ENCODE measurements at regions not wholly inside any gene's neighbourhood (a gene's known extent, or its start where the extent isn't known, plus 50 kb on each side); places are given as distances from the start of the nearest gene placed in this dataset.

GRCh38 chr3:146818301-146818700 is 213.2 kb upstream of the PLSCR5 start (continued):
- TF ChIP-seq, protein P1, sequence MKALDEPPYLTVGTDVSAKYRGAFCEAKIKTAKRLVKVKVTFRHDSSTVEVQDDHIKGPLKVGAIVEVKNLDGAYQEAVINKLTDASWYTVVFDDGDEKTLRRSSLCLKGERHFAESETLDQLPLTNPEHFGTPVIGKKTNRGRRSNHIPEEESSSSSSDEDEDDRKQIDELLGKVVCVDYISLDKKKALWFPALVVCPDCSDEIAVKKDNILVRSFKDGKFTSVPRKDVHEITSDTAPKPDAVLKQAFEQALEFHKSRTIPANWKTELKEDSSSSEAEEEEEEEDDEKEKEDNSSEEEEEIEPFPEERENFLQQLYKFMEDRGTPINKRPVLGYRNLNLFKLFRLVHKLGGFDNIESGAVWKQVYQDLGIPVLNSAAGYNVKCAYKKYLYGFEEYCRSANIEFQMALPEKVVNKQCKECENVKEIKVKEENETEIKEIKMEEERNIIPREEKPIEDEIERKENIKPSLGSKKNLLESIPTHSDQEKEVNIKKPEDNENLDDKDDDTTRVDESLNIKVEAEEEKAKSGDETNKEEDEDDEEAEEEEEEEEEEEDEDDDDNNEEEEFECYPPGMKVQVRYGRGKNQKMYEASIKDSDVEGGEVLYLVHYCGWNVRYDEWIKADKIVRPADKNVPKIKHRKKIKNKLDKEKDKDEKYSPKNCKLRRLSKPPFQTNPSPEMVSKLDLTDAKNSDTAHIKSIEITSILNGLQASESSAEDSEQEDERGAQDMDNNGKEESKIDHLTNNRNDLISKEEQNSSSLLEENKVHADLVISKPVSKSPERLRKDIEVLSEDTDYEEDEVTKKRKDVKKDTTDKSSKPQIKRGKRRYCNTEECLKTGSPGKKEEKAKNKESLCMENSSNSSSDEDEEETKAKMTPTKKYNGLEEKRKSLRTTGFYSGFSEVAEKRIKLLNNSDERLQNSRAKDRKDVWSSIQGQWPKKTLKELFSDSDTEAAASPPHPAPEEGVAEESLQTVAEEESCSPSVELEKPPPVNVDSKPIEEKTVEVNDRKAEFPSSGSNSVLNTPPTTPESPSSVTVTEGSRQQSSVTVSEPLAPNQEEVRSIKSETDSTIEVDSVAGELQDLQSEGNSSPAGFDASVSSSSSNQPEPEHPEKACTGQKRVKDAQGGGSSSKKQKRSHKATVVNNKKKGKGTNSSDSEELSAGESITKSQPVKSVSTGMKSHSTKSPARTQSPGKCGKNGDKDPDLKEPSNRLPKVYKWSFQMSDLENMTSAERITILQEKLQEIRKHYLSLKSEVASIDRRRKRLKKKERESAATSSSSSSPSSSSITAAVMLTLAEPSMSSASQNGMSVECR (CRISPR knock-in tag; IDR thresholded peaks at IDR 0.05; ENCODE audit: borderline replicate concordance): no peak

- ChIA-PET POLR2A (no interaction called here), CTCF (interaction anchor here (0.6 to 2.5 kb wide), 7 partner anchors 16 to 799 kb away, joined by 3 to 10 read pairs (median 3); no protein-coding TSS in a partner anchor)
- H3K4me1 Mint-ChIP-seq: peaks cover 7% of the 10 kb centered on the region; the same call in 1 of the 2 replicates
- H3K36me3 Mint-ChIP-seq: no peaks in the 10 kb centered on the region
- no peak overlapping the region for H3K27ac Mint-ChIP-seq
- TF ChIP-seq GABPB1 (CRISPR knock-in tag; IDR thresholded peaks at IDR 0.05) (no peak), TEAD4 (CRISPR knock-in tag; IDR thresholded peaks at IDR 0.05) (no peak), ATF1 (CRISPR knock-in tag; IDR thresholded peaks at IDR 0.05) (no peak), ZNF121 (CRISPR knock-in tag; IDR thresholded peaks at IDR 0.05) (no peak), ZNF263 (CRISPR knock-in tag; IDR thresholded peaks at IDR 0.05; ENCODE audit: low read depth) (no peak), JAZF1 (CRISPR knock-in tag; IDR thresholded peaks at IDR 0.05) (no peak), JUN (CRISPR knock-in tag; IDR thresholded peaks at IDR 0.05) (no peak), ZNF138 (CRISPR knock-in tag; conservative IDR thresholded peaks at IDR 0.05) (no peak), NR2C2 (CRISPR knock-in tag; IDR thresholded peaks at IDR 0.05) (no peak), MXD4 (CRISPR knock-in tag; IDR thresholded peaks at IDR 0.05; ENCODE audit: borderline replicate concordance) (no peak)
- TF ChIP-seq, protein P1 (CRISPR knock-in tag; IDR thresholded peaks at IDR 0.05; ENCODE audit: borderline replicate concordance): no peak
- TF ChIP-seq, protein P2, sequence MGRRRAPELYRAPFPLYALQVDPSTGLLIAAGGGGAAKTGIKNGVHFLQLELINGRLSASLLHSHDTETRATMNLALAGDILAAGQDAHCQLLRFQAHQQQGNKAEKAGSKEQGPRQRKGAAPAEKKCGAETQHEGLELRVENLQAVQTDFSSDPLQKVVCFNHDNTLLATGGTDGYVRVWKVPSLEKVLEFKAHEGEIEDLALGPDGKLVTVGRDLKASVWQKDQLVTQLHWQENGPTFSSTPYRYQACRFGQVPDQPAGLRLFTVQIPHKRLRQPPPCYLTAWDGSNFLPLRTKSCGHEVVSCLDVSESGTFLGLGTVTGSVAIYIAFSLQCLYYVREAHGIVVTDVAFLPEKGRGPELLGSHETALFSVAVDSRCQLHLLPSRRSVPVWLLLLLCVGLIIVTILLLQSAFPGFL (CRISPR knock-in tag; IDR thresholded peaks at IDR 0.05; ENCODE audit: borderline replicate concordance): no peak
- H3K27me3 Mint-ChIP-seq (ENCODE audit: low read depth): no peaks in the 10 kb centered on the region
- ATAC-seq (no peak; the same call in 1 of the 2 replicates), DNase-seq (ENCODE audit: low spot score) (no peak)
- no peaks in the 10 kb centered on the region for H3K9me3 Mint-ChIP-seq
- no peak overlapping the region for H3K4me3 Mint-ChIP-seq
Measured at GRCh38 chr3:146817704-146818103, 212.6 kb upstream of the PLSCR5 start.

DNA sequence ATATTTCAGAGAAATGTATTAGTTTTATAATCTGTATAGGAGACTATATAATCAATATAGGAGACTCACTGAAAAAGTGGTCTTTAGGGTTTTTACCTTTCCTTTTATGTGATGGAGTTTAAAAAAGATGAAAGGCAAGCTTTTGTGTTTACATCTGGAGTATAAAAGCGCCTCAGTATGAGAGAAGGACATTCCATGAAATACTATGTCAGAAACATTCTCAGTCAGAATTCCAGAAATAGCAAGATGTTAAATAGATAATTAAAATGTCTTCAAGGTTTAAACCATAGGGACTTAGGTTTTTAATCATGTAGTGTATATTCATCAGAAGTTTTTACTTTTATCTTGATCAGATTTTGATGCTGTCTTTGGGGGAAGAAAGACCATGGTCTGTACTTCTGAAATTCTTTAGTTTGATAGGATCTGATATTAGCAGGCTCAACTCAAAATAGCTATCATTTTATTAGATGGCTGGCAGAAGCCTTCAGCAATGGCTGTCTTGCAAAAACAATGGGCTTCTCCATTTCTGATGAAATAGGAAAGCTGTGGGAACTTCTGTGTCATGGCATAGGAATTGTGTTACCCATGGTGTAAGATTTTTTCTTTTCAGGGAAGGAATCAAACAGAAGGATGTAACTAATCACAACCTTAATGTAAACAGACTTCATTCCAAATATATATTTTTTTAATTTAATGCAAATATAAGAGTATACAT is 209.6 kb upstream of the PLSCR5 start:
- no peak for DNase-seq (ENCODE audit: low spot score)
- TF ChIP-seq TEAD1 (CRISPR knock-in tag; IDR thresholded peaks at IDR 0.05) (no peak), HMGA2 (CRISPR knock-in tag; IDR thresholded peaks at IDR 0.05) (no peak), TEAD4 (CRISPR knock-in tag; IDR thresholded peaks at IDR 0.05) (no peak), TP53 (CRISPR knock-in tag; IDR thresholded peaks at IDR 0.05) (no peak), GRHL2 (CRISPR knock-in tag; IDR thresholded peaks at IDR 0.05; ENCODE audit: insufficient replicate concordance, severe bottlenecking) (no peak)
- TF ChIP-seq, protein P3, sequence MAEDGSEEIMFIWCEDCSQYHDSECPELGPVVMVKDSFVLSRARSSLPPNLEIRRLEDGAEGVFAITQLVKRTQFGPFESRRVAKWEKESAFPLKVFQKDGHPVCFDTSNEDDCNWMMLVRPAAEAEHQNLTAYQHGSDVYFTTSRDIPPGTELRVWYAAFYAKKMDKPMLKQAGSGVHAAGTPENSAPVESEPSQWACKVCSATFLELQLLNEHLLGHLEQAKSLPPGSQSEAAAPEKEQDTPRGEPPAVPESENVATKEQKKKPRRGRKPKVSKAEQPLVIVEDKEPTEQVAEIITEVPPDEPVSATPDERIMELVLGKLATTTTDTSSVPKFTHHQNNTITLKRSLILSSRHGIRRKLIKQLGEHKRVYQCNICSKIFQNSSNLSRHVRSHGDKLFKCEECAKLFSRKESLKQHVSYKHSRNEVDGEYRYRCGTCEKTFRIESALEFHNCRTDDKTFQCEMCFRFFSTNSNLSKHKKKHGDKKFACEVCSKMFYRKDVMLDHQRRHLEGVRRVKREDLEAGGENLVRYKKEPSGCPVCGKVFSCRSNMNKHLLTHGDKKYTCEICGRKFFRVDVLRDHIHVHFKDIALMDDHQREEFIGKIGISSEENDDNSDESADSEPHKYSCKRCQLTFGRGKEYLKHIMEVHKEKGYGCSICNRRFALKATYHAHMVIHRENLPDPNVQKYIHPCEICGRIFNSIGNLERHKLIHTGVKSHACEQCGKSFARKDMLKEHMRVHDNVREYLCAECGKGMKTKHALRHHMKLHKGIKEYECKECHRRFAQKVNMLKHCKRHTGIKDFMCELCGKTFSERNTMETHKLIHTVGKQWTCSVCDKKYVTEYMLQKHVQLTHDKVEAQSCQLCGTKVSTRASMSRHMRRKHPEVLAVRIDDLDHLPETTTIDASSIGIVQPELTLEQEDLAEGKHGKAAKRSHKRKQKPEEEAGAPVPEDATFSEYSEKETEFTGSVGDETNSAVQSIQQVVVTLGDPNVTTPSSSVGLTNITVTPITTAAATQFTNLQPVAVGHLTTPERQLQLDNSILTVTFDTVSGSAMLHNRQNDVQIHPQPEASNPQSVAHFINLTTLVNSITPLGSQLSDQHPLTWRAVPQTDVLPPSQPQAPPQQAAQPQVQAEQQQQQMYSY (CRISPR knock-in tag; IDR thresholded peaks at IDR 0.05): no peak

More for the DNA sequence above, 209.6 kb upstream of the PLSCR5 start:
- H3K27me3 Mint-ChIP-seq (ENCODE audit: low read depth): no peaks in the 10 kb centered on the region
- H3K4me3 Mint-ChIP-seq: no peak overlapping the region
- H3K36me3 Mint-ChIP-seq: no peaks in the 10 kb centered on the region
- no peak overlapping the region for H3K27ac Mint-ChIP-seq
- ATAC-seq: no peak
- no peaks in the 10 kb centered on the region for H3K9me3 Mint-ChIP-seq
- H3K4me1 Mint-ChIP-seq: peaks cover 7% of the 10 kb centered on the region; the same call in 1 of the 2 replicates
- POLR2A ChIA-PET: no interaction called here
- CTCF ChIA-PET: no interaction called here

All from WTC11 (cell line).